GM18909 (cell line): ENCODE measurements at regions not wholly inside any gene's neighbourhood (a gene's known extent, or its start where the extent isn't known, plus 50 kb on each side); places are given as distances from the start of the nearest gene placed in this dataset.
"Not testable (repeated sequence)": the region's sequence is repeated elsewhere in the genome, so short reads cannot be mapped to it uniquely, and the experiment has no call there.

ENCODE experiments used
- ATAC-seq: cut with Tn5 transposase; IDR thresholded peaks from one replicate; pipeline ENCODE4 v1.9.1; 2021; ENCODE audit warnings: mild to moderate bottlenecking; ENCODE audit not compliant: unreplicated experiment, poor library complexity

DNA sequence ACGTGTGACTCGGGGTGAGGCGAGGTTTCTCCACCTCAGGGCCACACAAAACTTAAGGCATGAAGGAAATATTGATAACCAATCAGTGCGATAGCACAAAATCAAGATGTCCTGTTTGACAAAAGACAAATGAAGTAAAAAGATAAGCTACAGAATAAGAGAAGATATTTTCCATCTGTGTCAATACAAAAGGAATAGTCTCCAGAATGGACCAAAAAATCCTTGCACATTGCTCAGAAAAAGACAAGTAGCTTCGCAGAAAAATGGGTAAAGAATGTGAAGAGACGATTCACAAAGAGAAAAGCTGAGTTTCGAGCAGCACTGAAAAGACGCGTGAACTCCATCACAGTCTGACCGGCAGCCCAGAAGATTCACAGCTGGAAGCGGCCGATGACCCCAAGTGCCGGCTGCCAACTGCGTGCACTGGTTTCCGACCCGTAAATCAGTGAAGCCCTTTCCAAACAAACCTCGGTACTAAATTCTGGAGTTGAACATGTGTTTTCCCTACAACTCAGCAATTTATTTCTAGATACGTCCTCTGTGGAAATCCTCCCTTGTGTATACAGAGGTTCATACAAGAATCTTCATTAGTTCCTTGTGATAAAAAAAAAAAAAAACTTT lies 308.4 kb downstream of the BRD1 start:
- no peak for ATAC-seq

- no peak for ATAC-seq
These were observed 309.2 kb downstream of the BRD1 start for GRCh38 chr22:49518436-49518970.

DNA sequence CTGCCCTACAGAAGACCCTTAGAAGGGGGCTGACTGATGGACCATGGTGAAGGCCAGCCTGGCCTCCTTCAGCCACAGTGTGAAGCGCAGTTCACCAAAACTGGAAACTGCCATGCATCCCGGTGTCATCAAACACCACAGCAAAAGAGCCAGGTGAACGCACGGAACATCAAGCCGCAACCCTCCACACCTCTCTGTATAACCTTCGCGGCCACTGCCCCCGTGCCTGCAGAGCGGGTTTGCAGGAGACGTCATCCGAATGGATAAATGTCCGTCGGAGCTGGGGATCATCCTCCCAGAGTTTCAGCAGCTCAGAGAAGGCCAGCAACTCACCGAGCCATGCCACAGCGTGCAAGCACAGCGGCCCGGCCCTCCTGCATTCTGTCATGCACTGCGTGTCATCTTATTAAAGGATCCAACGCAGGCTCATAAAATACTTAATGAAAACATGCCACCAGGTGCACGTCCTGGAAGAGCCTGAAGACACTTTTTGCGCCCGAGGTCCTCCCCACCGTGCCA lies 309.9 kb downstream of the BRD1 start:
- no peak for ATAC-seq

GRCh38 chr22:49517211-49517610 lies 310.5 kb downstream of the BRD1 start:
- ATAC-seq: no peak

DNA sequence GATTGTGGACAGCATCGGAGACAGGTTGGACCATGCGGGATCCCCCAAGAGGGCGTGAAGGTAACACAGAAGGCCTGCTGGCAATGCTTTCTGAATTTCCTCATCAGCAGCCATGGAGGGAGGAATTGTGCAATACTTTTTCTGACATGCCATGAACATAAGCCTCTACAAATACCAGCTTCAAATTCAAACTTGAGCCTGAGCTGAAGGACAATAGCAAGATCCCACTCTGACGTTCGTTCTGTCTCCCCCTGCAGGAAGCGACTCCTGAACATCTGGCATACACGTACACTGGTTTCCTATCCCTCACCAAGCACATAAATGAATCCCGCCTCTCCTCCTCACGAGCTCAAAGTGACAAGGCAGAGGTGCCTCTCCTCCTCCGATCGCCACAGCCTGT lies 312.2 kb downstream of the BRD1 start:
- no peak for ATAC-seq

GRCh38 chr22:49514641-49515040 lies 313.0 kb downstream of the BRD1 start:
- ATAC-seq: no peak

DNA sequence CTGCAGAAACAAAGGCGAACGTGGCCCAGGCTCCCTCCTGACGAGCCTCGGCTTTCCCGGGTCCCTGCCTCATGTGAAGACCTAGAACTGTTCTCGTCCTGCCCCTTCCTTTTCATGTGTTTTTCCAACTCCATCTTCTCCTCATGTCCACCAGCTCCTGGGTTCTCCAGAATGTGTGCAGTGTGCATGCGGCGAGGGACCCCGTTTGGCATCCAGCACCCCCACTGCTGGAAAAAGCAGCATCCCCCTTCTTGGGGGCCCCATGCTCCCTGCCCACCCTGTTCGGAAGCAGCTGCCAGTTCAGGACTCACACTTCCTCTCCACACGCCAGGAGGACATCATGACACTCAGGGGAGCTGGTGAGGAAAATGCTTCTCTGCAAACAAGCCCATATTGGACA lies 313.5 kb downstream of the BRD1 start:
- no peak for ATAC-seq

GRCh38 chr22:49513358-49513851 lies 314.3 kb downstream of the BRD1 start:
- ATAC-seq: no peak

DNA sequence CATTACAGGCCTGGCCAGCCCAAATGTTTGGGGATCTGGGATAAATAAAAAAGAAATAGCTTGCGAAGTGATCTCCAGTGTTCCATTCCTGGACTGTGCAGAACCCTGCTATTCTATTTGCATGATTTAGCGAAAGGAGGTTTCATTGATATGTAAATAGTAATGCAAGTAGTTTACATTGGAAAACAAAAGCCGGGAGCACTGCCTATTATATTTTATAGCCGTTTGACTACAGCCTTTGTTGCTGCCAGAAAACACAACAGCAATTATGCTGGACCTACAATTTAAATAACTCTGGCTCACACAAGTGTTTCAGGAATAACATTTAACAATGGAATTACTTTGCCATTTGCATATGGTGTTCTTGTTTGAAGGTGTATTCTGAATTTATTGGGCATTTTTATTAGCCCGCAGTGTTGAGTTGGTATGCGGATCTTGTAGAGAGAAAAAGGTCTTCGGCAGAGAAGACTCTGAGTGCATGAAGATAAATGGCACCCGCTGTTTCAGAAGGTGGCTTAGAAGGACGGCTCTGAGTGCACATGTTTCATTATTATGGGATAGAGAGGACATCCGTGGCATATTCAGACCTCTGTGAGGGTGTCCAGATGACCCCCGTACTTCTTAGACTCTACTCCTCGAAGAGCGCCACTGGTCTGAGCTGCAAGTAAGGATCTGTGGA lies 315.0 kb downstream of the BRD1 start:
- ATAC-seq: no peak

- ATAC-seq: not testable (repeated sequence)
These were observed 316.1 kb downstream of the BRD1 start for GRCh38 chr22:49511393-49512189.

GRCh38 chr22:49510718-49511117 lies 317.0 kb downstream of the BRD1 start:
- no peak for ATAC-seq

DNA sequence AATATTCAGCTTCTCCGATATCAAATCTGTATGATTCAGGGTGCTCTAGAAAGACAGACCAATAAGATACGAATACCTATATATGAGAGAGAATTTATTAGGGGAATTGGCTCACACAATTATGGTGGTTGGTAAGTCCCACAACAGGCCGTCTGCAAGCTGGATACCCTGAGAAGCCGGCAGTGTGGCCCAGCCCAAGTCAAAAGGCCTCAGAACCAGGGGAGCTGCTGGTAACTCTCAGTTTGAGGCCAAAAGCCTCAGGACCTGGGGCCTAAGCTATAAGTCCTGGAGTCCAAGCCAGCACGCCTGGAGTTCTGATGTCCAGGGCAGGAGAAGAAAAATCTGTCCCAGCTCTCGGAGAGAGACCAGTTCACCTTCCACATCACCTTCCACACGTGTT lies 318.7 kb downstream of the BRD1 start:
- ATAC-seq: no peak

- ATAC-seq: no peak
These were observed 319.1 kb downstream of the BRD1 start for GRCh38 chr22:49508561-49508960.

GRCh38 chr22:49507607-49508292 lies 319.9 kb downstream of the BRD1 start:
- ATAC-seq: no peak

DNA sequence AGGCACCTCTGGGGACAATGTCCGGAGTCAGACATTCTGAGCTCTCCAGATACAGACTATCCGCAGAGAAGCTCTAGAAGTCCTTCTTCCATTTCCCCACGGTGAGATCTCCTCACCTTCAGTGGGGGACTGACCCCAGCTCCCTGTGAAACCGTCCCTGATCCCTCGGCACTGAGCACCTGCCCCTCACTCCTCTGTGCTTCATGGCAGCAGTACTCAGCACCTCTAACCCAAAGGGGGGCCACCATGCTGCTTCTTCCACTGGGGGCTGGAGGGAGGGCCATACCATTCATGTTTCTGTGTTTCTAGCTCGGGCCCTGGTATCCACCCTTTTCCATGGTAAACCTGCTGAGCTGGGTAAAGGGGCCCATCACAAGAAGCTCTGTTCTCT lies 321.7 kb downstream of the BRD1 start:
- ATAC-seq: no peak

GRCh38 chr22:49505337-49506009 lies 322.2 kb downstream of the BRD1 start:
- no peak for ATAC-seq

DNA sequence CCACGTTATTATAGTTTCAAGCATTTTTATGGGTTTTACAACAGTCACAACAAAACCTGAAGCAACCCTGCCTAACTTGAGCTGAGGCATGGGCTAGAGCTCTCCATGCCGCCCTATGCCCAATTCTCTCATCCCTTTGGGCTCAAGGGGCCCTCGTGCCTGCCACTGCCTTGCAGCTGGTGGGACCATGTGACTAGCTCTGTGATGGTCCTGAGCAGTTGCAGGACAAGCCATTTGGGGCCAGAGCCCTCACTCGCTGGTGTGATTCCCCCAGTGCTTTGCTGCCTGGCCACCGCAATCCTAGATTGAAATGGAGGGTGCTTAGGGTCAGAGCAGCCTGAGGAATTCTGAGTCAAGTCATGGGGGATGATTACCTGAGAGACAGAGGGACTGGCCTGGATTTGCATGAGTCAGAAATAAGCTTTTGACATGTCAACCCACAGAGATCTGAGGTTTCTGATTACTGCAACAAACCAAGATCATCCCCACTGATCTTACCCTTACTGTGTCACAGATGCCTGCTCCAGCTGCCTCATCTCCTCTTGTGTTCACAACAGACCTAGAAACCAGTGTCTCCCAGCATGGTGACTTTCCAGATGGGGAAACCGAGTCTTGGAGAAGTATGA lies 323.7 kb downstream of the BRD1 start:
- ATAC-seq: no peak

- no peak for ATAC-seq
These were observed 324.4 kb downstream of the BRD1 start for GRCh38 chr22:49503321-49503720.

- no peak for ATAC-seq
These were observed 325.4 kb downstream of the BRD1 start for GRCh38 chr22:49502126-49502826.
